SJSA1 (cell line): ENCODE measurements at regions not wholly inside any gene's neighbourhood (a gene's known extent, or its start where the extent isn't known, plus 50 kb on each side); places are given as distances from the start of the nearest gene placed in this dataset.
A peak's percentile ranks its signal among the peaks of the same experiment; 100 is the strongest.

Source experiments
- DNase-seq, 2 experiments: peaks; one replicate each; pipeline ENCODE4 v3.0.0-alpha.2; 2015 to 2020; ENCODE audit warnings: low spot score in 2 of 2, low read depth in 1 of 2
- H3K27ac ChIP-seq: fragments of 250-450 bp; sonication (Bioruptor Pico); 2 replicates; pipeline ENCODE4 v1.5.1; 2020; ENCODE audit warnings: mild to moderate bottlenecking, moderate library complexity
- H3K27me3 ChIP-seq: fragments of 250-450 bp; sonication (Bioruptor Pico); replicated peaks from 2 replicates; pipeline ENCODE4 v1.5.1; 2020; ENCODE audit warnings: mild to moderate bottlenecking, moderate library complexity
- H3K36me3 ChIP-seq: fragments of 250-450 bp; sonication (Bioruptor Pico); 2 replicates; pipeline ENCODE4 v1.5.1; 2020; ENCODE audit warnings: mild to moderate bottlenecking
- H3K4me1 ChIP-seq: fragments of 250-450 bp; sonication (Bioruptor Pico); replicated peaks from 2 replicates; pipeline ENCODE4 v1.6.1; 2021; ENCODE audit warnings: mild to moderate bottlenecking
- H3K4me3 ChIP-seq: fragments of 250-450 bp; sonication (Bioruptor Pico); 2 replicates; pipeline ENCODE4 v1.5.1; 2020; ENCODE audit warnings: mild to moderate bottlenecking
- H3K9me3 ChIP-seq: fragments of 250-450 bp; sonication (Bioruptor Pico); replicated peaks from 2 replicates; pipeline ENCODE4 v1.5.1; 2020; ENCODE audit warnings: mild to moderate bottlenecking

DNA sequence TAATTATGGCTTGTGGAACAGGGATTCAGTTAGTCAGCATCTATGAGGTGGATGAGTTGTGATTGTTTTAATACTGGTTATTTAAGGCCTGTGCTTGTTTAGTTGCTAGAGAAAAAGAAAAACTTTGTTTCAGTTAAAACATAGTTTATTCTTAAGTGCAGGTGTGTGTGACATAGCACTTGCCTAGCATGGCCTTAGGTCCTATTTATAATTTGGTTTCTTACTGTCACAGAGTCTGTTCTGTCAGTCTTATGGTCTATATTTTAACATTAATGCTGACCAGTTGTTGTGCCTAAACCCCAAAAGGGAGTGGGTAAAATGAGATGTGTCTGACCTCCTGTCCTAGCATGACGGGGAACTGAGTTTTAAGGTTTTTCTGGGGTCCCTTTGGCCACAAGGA lies 486.3 kb downstream of the ZIC1 start:
- no peak for DNase-seq
- no peak overlapping the region for H3K4me3 ChIP-seq
- no peaks in the 10 kb centered on the region for H3K4me1 ChIP-seq
- H3K36me3 ChIP-seq, result no peaks in the 10 kb centered on the region
- H3K27me3 ChIP-seq, result no peaks in the 10 kb centered on the region
- H3K9me3 ChIP-seq, result no peaks in the 10 kb centered on the region
- no peak overlapping the region for H3K27ac ChIP-seq

DNA sequence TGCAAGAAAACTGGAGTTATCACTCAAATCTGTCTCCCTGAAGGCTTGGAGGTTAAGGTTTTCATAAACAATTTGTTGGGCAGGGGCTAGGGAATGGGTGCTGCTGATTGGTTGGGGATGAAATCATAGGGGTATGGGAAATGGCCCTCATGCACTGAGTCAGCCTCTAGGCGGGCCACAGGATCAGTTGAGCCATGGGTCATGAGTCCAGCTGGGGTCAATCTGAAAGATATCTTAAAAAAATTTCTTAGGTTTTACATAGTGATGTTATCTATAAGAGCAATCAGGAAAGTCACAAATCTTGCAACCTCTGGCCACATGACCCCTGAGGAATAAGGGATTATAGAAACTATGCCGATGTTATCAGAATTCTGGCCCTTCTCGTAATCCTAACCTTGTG lies 491.7 kb downstream of the ZIC1 start:
- Histone ChIP-seq H3K27me3 (no peaks in the 10 kb centered on the region), H3K4me1 (no peaks in the 10 kb centered on the region; the same call in 1 of the 2 replicates), H3K4me3 (no peak overlapping the region), H3K27ac (no peak overlapping the region), H3K36me3 (no peaks in the 10 kb centered on the region), H3K9me3 (no peaks in the 10 kb centered on the region)
- no peak for DNase-seq

DNA sequence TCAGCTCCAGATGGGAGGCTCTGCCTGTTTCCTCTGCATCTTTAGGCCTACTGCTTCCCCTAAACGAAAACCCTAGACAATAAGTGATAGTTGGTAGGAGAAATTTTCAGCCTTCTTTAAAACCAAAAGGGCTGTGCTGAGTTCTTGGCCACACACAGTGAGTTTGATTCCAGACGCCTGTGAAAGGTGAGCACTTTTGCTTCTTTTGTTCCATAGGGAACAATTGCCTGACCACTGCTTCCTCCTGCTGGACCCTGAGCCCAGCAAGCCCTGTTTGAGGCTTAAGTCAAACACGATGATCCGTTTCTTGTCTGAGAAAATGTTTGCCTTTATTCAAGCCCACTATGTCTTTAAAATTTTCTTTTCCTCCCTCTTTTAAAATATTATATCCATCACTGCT lies 493.9 kb downstream of the ZIC1 start:
- Histone ChIP-seq H3K4me1 (peaks cover 8% of the 10 kb centered on the region), H3K36me3 (no peaks in the 10 kb centered on the region), H3K9me3 (no peaks in the 10 kb centered on the region), H3K4me3 (no peak overlapping the region), H3K27ac (no peak overlapping the region), H3K27me3 (no peaks in the 10 kb centered on the region)
- DNase-seq, result peak in 1 of 2 experiments; percentile 5

DNA sequence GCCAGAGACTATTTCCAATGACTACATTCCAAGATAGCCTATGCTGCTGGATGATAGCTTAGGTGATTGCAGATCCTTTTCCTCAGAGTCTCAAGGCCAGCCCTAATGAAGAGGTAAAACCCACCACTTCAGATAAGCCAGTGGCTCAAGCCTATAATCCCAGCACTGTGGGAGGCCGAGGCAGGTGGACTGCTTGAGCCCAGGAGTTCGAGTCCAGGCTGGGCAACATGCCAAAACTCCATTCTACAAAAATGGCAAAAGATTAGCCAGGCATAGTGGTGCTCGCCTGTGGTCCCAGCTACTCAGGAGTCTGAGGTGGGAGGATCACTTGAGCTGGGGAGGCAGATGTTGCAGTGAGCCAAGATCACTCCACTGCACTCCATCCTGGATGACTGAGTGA lies 495.3 kb downstream of the ZIC1 start:
- Histone ChIP-seq H3K27ac (no peak overlapping the region), H3K4me1 (peaks cover 8% of the 10 kb centered on the region), H3K36me3 (no peaks in the 10 kb centered on the region), H3K4me3 (no peak overlapping the region), H3K9me3 (no peaks in the 10 kb centered on the region), H3K27me3 (no peaks in the 10 kb centered on the region)
- DNase-seq, result no peak

DNA sequence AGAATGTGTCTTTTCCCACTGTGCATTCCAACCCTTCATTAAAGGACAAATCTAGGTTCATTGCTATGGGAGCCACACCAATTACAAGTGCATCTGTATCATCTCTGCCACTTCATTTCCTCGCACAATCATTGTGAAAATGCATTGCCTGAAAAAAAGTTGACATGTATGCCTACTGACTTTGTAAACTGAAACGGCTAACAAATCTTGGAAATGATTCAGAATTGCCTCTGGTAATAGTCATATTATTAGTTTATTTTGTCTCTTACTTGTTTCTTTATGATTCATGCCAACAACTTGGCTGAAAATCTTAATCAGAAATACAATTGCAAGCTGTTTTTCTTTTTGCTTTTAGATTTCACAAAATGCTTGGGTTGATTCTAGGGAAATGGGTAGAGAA lies 497.1 kb downstream of the ZIC1 start:
- Histone ChIP-seq H3K4me3 (no peak overlapping the region), H3K36me3 (no peaks in the 10 kb centered on the region), H3K9me3 (no peaks in the 10 kb centered on the region), H3K27ac (no peak overlapping the region), H3K4me1 (peaks cover 8% of the 10 kb centered on the region), H3K27me3 (no peaks in the 10 kb centered on the region)
- DNase-seq, result peak in 1 of 2 experiments; percentile 22

DNA sequence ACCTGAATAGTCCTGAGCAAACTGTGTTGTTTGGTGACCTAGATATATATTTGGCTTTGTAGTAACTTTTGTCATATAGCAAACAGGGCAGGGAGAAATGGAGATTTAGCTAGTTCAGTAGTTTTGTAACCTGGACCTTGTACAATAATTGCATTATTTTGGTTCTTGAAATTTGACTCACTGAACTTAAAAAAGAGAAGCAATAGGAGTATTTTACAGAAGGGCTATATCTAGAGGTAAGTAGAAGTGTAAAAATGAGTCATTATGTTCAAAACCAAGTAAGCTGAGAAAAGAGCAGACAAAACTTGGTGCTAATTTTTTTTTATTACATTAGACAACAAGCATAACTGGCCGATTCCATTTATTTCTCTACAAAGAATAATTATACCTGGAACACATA lies 505.4 kb downstream of the ZIC1 start:
- Histone ChIP-seq H3K9me3 (no peaks in the 10 kb centered on the region), H3K4me1 (no peaks in the 10 kb centered on the region), H3K27me3 (no peaks in the 10 kb centered on the region), H3K27ac (no peak overlapping the region), H3K36me3 (no peaks in the 10 kb centered on the region), H3K4me3 (no peak overlapping the region)
- DNase-seq, result no peak

DNA sequence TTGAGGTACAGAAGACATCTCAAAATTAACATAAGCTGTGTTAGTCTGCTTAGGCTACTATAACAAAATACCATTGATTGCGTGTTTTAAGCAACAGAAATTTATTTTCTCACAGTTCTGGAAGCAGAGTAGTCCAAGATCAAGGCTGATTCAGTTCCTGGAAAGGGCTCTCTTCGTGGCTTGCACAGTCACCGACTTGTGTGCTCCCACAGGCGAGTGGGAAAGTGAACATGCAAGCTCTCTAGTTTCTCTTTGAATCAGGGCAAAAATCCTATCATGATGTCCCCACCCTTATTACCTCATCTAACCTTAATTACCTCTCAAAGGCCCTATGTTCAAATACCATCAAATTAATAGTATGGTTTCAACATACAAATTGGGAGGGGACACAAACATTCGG lies 505.9 kb downstream of the ZIC1 start:
- H3K27me3 ChIP-seq, result no peaks in the 10 kb centered on the region
- no peak for DNase-seq
- no peak overlapping the region for H3K4me3 ChIP-seq
- no peaks in the 10 kb centered on the region for H3K4me1 ChIP-seq
- no peaks in the 10 kb centered on the region for H3K36me3 ChIP-seq
- H3K27ac ChIP-seq, result no peak overlapping the region
- H3K9me3 ChIP-seq, result no peaks in the 10 kb centered on the region

DNA sequence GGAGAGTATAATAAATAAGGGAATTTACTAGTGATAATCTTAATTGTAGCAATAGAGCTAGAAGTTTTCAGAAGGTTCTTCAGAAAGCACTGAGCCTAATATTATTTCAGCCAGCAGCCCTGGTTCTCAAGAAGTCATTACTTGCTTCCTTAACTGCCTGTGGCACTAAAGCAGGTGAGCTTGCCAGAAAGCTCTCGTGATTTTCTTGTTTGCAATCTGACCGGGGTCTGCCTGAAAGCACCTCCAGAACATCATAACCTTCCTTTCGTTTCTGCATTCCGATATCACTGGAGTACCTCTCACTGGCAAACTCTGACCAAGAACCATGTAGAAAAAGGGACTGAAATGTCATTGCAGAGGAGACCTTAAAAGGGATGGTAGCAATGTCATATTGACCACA lies 510.3 kb downstream of the ZIC1 start:
- Histone ChIP-seq H3K9me3 (no peaks in the 10 kb centered on the region), H3K36me3 (no peaks in the 10 kb centered on the region), H3K4me1 (no peaks in the 10 kb centered on the region), H3K4me3 (no peak overlapping the region), H3K27ac (no peak overlapping the region), H3K27me3 (no peaks in the 10 kb centered on the region)
- DNase-seq, result no peak

DNA sequence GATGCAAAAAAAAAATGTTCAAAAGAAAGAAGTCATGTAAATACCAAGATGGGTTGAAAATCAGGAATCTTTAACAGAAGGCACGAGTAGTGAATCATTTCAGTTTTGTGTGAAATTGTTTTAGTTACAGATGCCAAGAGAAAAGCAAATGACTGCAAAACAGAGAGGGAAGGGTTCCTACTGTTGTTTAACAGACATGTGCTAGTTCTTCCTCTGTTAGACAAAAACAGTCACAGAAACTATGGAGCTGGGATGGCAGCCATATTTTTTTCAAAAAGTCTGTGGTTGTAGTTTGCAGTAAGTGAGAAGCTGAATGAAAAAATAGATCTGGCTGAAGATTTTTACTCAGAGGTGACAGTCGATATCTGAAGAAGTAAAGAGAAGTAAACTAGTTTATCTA lies 511.9 kb downstream of the ZIC1 start:
- DNase-seq, result no peak

DNA sequence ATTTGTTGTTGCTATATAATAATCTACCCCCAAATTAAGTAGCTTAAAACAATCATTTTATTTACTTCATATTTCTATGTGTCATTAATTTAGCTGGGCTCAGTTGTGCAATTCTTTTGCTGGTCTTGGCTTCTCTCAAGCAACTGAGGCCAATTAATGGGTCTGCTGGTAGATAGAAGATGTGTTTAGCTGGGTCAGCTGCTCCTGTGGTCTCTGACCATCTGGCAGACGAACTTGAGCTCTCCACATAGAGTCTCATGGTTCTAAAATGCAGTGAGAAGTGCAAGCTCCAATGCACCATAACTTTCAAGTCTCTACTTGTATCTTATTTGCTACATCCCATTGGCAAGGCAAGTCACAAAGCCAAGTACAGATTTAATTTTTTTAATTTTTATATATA lies 515.6 kb downstream of the ZIC1 start:
- Histone ChIP-seq H3K27me3 (no peaks in the 10 kb centered on the region), H3K27ac (no peak overlapping the region), H3K9me3 (no peaks in the 10 kb centered on the region), H3K4me1 (no peaks in the 10 kb centered on the region), H3K36me3 (no peaks in the 10 kb centered on the region), H3K4me3 (no peak overlapping the region)
- no peak for DNase-seq

More for the DNA sequence above, 511.9 kb downstream of the ZIC1 start:
- Histone ChIP-seq H3K27ac (no peak overlapping the region), H3K27me3 (no peaks in the 10 kb centered on the region), H3K4me3 (no peak overlapping the region), H3K9me3 (no peaks in the 10 kb centered on the region), H3K4me1 (no peaks in the 10 kb centered on the region), H3K36me3 (no peaks in the 10 kb centered on the region)

DNA sequence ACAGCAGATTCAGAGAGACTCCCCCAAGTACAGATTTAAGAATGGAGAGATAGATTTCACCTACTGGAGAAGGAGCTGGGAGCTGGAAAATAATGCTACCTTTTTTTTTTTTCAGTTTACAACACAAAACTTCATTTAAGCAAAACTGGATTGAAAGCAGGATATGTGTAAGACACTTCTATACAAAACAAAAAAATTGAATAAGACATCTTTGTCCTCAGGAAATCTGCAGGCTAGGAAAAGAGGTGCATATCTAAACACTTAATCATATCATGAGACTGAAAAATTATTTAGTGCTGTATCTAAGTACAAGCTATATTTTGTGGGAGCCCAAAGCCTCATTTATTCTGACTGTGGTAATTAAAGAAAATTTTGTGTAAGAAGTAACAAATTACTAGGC lies 516.1 kb downstream of the ZIC1 start:
- H3K4me3 ChIP-seq, result no peak overlapping the region
- H3K27ac ChIP-seq, result no peak overlapping the region
- no peaks in the 10 kb centered on the region for H3K27me3 ChIP-seq
- DNase-seq, result no peak
- no peaks in the 10 kb centered on the region for H3K36me3 ChIP-seq
- H3K4me1 ChIP-seq, result 0 out of 2 replicates have a peak, but pooled peaks cover 3% of the 10 kb centered on the region
- no peaks in the 10 kb centered on the region for H3K9me3 ChIP-seq

DNA sequence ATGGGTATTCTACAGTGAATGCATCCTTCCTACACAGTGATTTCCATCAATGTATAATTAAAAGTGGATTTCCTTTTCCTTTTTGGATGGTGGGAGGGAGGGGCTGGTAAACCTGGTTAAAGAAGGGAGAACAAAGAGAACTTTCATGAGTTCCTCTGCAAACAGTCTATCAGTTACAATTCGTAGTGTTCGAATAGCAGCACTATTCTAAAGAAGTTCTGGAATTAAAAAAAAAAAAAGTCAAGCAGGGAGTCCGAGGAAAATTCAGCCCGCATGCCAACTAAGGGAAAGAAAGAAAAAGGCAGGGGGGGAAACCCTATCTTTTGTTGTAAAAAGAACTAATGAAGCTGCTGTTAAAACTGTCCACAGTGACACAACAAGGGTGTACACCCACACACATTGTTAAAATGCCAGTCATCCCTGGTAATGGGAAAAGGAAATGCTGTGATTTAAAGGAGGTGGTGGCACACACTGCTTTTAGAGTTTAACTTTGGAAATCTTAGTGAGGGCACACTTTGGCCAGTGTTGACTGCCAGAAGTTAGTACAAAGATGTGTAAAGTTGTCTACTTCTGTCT lies 521.2 kb downstream of the ZIC1 start:
- peak in 1 of 2 experiments; percentile 38 for DNase-seq
- H3K9me3 ChIP-seq, result no peaks in the 10 kb centered on the region
- no peaks in the 10 kb centered on the region for H3K27me3 ChIP-seq
- peaks cover 12% of the 10 kb centered on the region; the same call in 1 of the 2 replicates for H3K4me1 ChIP-seq
- no peak overlapping the region for H3K4me3 ChIP-seq
- no peaks in the 10 kb centered on the region for H3K36me3 ChIP-seq
- H3K27ac ChIP-seq, result 0 out of 2 replicates have a peak overlapping the region, but pooled peaks have one; percentile 11

DNA sequence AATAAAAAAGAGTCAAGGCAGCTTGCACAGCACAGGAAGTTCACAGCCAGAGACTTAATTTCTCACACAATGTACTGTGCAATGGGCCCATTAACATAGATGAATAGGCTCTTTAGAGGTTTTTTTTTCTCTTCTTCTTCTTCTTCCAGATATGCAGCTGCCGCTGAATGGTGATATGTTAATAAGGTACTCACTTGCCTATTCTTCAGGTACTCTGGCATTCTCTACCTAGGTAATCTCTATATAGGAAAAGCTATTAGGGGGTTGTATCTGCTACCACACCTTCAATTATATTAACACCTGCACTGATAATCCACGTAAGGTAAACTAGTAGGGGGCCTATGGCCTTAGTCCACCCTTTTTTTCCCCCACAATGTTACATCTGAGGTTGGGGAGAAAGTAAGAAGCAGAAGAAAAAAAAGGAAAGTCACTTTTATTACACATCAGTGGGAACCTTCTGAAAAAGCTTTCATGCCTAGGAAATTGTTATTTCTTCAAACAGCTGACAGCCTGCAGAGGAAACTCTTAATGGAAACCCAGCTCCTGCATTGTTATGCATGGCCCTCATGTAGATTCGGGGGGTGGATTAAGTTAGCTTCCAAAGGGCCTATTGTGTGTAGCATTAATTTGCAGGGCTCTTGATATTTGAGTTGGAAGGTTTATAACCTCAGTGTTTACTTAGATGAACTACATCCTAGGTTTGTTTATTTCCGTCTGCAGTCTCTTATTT lies 525.5 kb downstream of the ZIC1 start:
- no peaks in the 10 kb centered on the region for H3K36me3 ChIP-seq

DNA sequence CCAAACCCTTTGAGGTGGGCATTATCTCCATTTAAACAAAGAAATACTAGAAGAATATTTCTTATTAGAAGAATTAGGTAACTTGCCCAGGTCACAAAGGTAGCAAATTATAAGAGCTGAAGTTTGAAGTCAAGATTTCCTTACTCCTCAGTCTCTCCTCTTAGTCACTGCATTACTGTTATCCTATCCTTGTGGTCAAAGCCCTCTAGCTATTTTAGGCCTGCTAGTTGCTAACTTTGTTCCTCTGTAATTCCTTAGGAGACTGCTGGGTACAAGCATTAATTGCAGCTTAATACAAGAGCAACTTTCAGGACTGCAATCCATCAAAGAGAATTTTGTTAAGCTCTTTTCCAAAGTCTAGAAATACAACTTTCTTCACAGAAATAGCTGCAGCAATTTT lies 528.2 kb downstream of the ZIC1 start:
- Histone ChIP-seq H3K9me3 (no peaks in the 10 kb centered on the region), H3K27ac (no peak overlapping the region), H3K4me3 (no peak overlapping the region), H3K27me3 (no peaks in the 10 kb centered on the region), H3K36me3 (no peaks in the 10 kb centered on the region), H3K4me1 (peaks cover 8% of the 10 kb centered on the region)
- DNase-seq, result no peak

More for the DNA sequence above, 525.5 kb downstream of the ZIC1 start:
- no peak overlapping the region for H3K27ac ChIP-seq
- no peaks in the 10 kb centered on the region for H3K27me3 ChIP-seq
- H3K9me3 ChIP-seq, result no peaks in the 10 kb centered on the region
- H3K4me1 ChIP-seq, result peaks cover 12% of the 10 kb centered on the region; the same call in 1 of the 2 replicates
- no peak overlapping the region for H3K4me3 ChIP-seq
- no peak for DNase-seq
